Activated T-cell treated with anti-CD3 and anti-CD28 coated beads for 48 hours (primary cell): ENCODE measurements at regions not wholly inside any gene's neighbourhood (a gene's known extent, or its start where the extent isn't known, plus 50 kb on each side); places are given as distances from the start of the nearest gene placed in this dataset.

Experiments
- DNase-seq: peaks from one replicate; pipeline ENCODE4 v3.0.0-alpha.2; 2020; ENCODE audit warnings: low read depth

DNA sequence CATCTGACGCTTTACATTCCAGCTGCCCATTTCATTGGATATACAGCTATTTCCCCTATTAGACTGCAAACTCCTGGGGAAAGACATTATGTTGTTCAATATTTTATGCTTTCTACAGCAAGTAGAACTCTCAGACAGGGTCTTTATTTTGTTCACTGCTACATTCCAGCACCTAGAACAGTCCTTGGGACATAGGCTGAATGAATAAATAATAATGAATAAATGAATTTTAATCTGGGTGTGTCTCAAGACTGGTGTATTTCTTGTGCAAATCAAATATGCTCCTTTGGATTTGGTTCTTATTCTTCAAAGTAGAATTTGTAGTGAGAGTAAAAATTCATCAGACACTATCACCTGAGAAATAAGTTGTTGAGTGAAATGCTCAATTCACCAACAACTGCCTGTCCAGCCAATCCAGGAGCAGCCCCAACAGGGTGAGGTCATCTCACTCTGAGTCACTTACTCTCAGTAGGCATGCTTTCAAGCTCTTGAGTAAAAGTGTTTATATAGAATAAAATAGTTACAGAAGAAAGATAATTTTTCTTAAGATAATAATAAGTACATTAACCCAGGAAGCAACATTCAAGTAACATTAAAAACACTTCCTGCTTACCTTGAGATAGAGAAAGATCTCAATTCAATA is 287.5 kb upstream of the NPVF start:
- no peak for DNase-seq

DNA sequence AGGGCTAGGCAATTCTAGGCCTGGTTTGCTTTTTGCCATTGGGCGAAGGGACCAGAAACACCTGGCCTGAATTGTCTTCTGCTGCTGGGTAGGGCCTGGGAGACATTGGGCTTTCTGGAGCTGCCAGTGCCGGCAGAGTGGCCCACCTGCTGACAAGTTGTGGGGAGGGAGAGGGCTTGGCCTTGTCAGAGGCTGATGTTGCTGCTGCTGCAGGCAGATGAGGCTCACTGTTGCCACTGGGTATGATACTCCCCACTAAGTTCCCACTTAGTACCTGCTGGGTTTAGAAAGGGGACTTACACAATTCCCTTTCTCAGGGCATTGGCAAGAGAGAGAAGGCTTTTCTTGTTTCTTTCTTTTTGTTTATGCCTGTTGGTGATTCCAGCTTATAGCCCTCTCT is 289.6 kb upstream of the NPVF start:
- no peak for DNase-seq

DNA sequence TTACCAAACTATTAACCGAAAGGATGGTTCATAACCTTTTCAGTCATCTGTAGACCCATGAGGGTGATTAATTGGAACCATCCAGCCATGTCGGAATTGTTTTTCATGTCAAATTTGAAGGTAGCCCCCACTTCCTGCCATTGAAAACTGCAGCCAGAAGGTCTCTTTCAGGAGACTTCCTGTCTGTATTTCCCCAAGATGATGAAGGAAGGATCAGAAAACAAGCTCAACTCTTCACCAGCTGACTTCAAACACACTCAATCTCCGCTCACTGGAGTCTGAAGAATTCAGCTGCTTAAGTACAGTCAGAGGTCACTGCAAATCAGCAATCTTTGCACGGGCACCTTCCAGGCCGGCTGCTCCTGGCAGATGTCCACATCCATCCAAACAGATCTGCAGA is 291.7 kb upstream of the NPVF start:
- no peak for DNase-seq

GRCh38 chr7:25520516-25520915 is 292.2 kb upstream of the NPVF start:
- DNase-seq, result no peak

- DNase-seq, result no peak
Measured at GRCh38 chr7:25521236-25521635, 292.9 kb upstream of the NPVF start.

DNA sequence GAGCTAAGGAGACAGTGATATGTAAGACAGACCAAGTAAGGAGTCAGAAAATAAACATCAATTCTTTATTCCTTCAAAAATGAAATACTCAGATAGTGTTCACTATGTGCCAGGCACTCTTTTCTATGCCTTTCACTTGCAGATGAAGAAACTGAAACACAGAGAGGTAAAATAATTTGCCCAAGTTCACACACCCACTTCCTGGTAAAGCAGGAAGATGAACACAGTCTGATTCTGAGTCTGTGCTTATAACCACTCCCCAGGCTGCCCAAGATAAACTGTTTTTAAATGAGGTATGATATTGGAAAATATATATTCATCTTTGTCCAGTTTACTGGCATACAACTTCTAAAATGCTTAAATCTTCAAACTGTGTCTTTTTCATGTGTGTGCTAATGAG is 294.4 kb upstream of the NPVF start:
- DNase-seq, result no peak

DNA sequence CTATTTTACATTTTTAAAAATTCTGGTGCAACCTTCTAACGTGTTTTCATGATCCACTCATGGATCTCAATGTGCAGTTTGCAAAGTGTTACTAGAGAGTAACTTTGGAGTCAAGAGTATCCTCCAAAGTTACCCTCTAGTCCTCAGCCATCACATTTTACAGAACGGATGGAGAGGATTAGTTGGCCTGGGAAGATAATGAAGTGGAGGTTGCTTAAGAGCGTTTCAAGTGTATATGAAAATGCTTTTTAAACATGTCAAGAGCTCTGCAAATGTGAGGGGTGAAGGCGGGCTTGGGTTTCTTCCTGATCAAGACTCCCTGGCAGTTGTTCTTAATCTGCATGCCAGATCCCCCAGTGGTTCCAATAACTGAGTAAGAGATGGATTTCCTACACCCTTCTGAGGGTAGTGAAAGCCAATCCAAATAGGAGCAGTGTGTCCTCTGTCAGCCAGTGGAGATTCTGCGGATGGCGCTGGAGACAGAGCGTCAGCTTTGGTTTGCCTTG is 299.4 kb upstream of the NPVF start:
- DNase-seq, result no peak

- no peak for DNase-seq
Measured at GRCh38 chr7:25529320-25529719, 301.0 kb upstream of the NPVF start.

DNA sequence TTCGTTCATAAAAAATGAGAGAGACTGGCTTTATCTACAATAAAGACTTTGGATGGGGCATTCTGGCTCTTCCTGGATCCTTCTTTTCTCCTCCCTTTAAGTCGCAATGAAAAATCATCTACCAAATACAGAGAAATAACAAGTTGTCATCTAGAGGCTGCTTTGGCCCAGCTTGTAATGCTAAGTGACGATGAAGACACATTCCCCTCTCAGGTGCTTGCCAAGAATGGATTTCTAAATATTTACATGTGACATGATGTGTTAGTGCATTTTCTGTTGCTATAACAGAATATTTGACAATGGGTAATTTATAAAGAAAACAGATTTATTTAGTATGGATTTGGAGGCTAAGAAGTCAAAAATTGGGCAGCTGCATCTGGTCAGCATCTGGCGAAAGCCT is 308.6 kb upstream of the NPVF start:
- no peak for DNase-seq

- DNase-seq, result no peak
Measured at GRCh38 chr7:25537662-25538375, 309.5 kb upstream of the NPVF start.

DNA sequence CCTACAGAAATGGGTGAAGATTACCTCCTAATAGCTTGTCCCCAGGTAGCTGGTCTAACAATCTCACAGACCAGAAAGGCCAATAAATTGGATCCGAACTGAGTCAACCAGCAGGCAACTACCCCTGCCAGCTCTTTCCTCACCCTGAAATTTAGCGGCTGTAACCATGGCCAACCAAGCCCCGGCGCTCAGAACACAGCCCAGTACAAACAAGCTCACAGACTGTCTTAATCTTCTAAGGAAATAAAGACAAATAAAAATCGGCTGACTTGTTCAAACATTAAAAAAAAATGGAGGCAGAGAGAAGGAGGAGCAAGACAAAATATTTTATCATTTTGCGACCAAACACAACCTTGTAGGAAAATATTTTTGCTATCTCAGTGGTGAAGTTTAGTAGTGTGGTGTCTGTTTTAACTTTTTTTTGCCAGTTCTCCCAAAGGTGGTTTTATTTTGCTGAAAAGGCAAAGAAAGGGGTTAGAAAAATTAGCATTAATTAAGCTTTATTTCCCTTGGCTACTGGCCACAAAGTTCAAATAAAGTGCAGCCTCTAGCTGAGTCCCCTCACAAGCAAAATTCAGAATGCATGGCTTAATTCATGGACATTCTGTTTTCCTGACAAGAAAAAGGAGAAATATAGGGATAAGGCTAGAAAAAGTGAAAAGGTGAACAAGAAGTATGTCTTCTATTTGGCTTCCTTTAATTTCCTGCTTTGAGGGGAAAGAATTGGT is 313.0 kb upstream of the NPVF start:
- DNase-seq, result no peak

GRCh38 chr7:25541877-25542276 is 313.6 kb upstream of the NPVF start:
- no peak for DNase-seq

DNA sequence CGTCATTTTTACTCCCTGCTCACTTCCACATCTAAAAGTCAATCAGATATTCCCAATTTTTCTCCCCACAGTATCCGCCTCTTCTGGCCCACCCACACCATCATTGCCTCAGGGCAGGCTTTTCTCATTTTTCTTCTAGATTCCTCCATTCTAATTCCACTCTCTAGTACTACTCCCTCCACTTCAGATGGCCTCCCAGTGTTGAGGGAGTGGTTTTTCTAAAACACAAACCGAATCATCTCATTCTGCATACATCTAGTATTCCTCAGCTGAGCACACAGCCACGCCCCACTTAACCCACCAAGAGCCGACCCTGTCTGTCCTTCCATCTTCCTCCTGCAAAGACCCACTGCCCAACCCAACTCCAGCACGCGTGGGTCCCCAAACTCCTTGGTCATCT is 314.9 kb upstream of the NPVF start:
- no peak for DNase-seq

DNA sequence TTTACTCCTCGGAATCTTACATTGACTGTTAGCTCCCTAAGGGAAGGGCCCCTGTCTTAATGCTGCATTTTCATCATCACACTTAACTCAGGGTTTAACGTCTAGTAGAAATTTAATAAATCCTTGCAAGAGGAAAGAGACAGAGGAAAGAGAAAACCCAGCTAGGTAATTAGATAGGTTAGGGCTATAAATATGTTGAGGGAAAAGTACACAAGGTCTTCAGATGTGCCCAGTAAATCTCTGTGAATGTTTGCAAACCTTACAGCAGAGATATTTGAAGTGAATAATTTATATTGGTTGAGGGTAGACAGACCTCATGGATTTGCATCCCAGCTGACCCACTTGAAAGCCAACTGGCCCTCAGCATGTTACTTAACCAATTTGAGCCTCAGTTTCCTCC is 315.5 kb upstream of the NPVF start:
- no peak for DNase-seq

DNA sequence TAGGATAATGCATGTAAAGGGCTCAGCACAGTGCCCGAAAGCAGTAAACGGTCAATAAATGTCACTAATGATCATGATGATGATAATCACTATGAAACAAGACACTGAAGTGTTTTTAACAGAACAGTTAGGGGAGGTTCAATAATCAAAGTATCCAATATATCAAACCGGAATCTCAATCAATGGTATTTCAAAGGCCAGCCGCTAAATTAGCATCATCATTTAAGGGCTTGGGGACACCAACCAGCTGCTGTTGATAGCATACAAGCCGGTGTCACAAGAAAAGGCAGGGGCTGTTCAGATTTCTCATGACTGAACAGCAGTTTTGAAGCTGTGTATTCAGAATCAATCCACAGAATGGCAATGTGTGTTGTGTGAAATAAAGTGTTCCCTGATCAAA is 316.0 kb upstream of the NPVF start:
- no peak for DNase-seq

DNA sequence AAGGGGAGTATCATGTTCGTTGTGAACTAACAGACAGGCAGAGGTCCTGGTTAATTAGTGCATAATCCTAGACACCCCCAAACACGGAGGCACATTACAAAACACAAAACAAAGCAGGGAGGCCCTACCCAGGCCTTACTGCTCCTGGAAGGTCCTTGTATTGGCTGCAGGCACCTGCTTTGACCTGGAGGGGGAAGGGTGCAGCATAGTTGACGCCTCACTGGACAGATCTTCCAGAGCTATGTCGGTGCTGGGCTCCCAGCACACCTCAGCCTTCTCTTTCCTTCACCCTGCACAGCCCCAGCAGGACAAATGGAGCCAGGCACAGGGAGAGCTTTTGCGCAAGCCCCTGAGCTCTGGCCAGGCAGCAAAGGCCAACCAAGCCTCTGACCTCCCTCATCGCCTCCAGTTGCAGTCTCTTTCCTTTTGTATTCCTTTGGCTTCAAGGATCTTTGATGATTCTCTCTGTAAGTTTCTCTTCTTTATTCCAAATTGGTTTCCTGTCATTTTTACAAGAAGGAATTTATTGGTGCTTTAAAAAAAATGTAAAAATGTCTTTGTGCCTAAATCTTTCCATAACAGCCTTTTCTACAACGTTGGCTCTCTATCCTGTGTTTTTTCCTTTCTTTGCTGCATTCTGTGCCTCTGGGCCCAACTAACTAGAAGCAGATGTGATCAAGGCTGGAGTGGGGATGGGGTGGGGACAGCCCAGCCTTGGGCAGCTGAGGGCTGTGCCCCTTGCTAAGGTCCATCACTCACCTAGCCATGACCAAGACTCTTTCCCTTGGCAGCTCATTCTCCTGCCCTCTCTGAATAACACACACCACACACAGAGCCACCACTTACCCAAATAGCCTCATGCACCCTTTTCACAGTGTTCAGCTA is 317.1 kb upstream of the NPVF start:
- no peak for DNase-seq

GRCh38 chr7:25546306-25546705 is 318.0 kb upstream of the NPVF start:
- no peak for DNase-seq

GRCh38 chr7:25549271-25549921 is 321.1 kb upstream of the NPVF start:
- DNase-seq, result no peak

GRCh38 chr7:25550149-25550548 is 321.9 kb upstream of the NPVF start:
- no peak for DNase-seq

GRCh38 chr7:25552998-25553397 is 324.7 kb upstream of the NPVF start:
- DNase-seq, result no peak

GRCh38 chr7:25553580-25554291 is 325.4 kb upstream of the NPVF start:
- no peak for DNase-seq
